ENCODE measurements at regions not wholly inside any gene's neighbourhood (a gene's known extent, or its start where the extent isn't known, plus 50 kb on each side); places are given as distances from the start of the nearest gene placed in this dataset.
A peak's percentile ranks its signal among the peaks of the same experiment; 100 is the strongest.
"Not testable (repeated sequence)": the region's sequence is repeated elsewhere in the genome, so short reads cannot be mapped to it uniquely, and the experiment has no call there.

DNA sequence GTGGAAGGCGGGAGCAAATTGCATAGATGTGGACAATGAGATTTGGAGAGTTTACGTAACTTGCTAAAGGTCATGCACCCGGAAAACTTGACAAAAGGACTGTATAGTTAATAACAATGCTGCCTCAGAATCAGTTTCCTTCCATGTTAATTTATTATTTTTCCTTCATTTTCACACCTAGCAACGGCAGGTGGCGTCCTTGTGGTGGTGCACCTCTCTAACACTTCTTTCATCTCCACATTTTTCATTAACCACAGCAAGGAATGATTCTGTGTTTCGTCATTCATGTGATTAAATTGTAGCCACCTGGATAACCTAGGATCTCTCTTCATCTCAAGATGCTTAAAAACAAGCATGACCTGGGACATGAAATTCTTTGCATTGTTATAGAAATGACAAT, 2133.0 kb downstream of the NCAM2 start:
- no peak overlapping the region for H3K27ac Mint-ChIP-seq
- no peaks in the 10 kb centered on the region for H3K27me3 Mint-ChIP-seq
- H3K4me3 Mint-ChIP-seq (ENCODE audit: low read depth) = no peak overlapping the region
- peaks cover 7% of the 10 kb centered on the region for H3K9me3 Mint-ChIP-seq (ENCODE audit: low read depth)
- DNase-seq (ENCODE audit: low spot score, unreplicated experiment) = no peak
- H3K36me3 Mint-ChIP-seq (ENCODE audit: insufficient read depth) = no peaks in the 10 kb centered on the region
- peak; percentile 47 for TF ChIP-seq CTCF (IDR thresholded peaks at IDR 0.05; ENCODE audit: unreplicated experiment)
- peaks cover 12% of the 10 kb centered on the region for H3K4me1 Mint-ChIP-seq (ENCODE audit: low read depth)

GRCh38 chr21:23138797-23139196, 2140.6 kb downstream of the NCAM2 start:
- no peak for TF ChIP-seq CTCF (IDR thresholded peaks at IDR 0.05; ENCODE audit: unreplicated experiment)
- no peaks in the 10 kb centered on the region for H3K36me3 Mint-ChIP-seq (ENCODE audit: insufficient read depth)
- H3K9me3 Mint-ChIP-seq (ENCODE audit: low read depth) = peaks cover 18% of the 10 kb centered on the region
- no peak for DNase-seq (ENCODE audit: low spot score, unreplicated experiment)
- no peak overlapping the region for H3K4me3 Mint-ChIP-seq (ENCODE audit: low read depth)
- no peak overlapping the region for H3K27ac Mint-ChIP-seq
- H3K27me3 Mint-ChIP-seq = no peaks in the 10 kb centered on the region
- H3K4me1 Mint-ChIP-seq (ENCODE audit: low read depth) = no peaks in the 10 kb centered on the region

- no peak for DNase-seq (ENCODE audit: low spot score, unreplicated experiment)
- no peaks in the 10 kb centered on the region for H3K27me3 Mint-ChIP-seq
- no peak overlapping the region for H3K27ac Mint-ChIP-seq
- no peaks in the 10 kb centered on the region for H3K9me3 Mint-ChIP-seq (ENCODE audit: low read depth)
- H3K4me1 Mint-ChIP-seq (ENCODE audit: low read depth) = no peaks in the 10 kb centered on the region
- no peaks in the 10 kb centered on the region for H3K36me3 Mint-ChIP-seq (ENCODE audit: insufficient read depth)
- TF ChIP-seq CTCF (IDR thresholded peaks at IDR 0.05; ENCODE audit: unreplicated experiment) = no peak
- H3K4me3 Mint-ChIP-seq (ENCODE audit: low read depth) = no peak overlapping the region
Measured at GRCh38 chr21:23152130-23152529, 2153.9 kb downstream of the NCAM2 start.

DNA sequence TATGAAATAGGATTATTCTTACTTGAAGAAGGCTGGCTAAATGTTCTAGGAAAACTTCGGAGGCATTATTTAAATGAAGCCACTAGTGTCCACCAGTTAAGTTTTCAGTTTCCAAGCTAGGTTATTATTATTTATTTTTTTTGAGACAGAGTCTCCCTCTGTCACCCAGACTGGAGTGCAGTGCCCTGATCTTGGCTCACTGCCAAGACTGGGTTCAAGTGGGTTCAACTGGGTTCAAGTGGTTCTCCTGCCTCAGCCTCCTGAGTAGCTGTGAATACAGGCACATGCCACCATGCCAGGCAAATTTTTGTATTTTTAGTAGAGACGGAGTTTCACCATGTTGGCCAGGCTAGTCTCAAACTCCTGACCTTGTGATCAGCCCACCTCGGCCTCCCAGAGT, 2155.6 kb downstream of the NCAM2 start:
- H3K27me3 Mint-ChIP-seq; H3K4me3 Mint-ChIP-seq (ENCODE audit: low read depth); H3K4me1 Mint-ChIP-seq (ENCODE audit: low read depth); DNase-seq (ENCODE audit: low spot score, unreplicated experiment); H3K9me3 Mint-ChIP-seq (ENCODE audit: low read depth); H3K36me3 Mint-ChIP-seq (ENCODE audit: insufficient read depth); H3K27ac Mint-ChIP-seq: not testable (repeated sequence)

GRCh38 chr21:23155281-23155680, 2157.1 kb downstream of the NCAM2 start:
- Mint-ChIP-seq H3K36me3 (ENCODE audit: insufficient read depth) (no peaks in the 10 kb centered on the region), H3K27ac (no peak overlapping the region), H3K4me3 (ENCODE audit: low read depth) (no peak overlapping the region), H3K4me1 (ENCODE audit: low read depth) (peaks cover 2% of the 10 kb centered on the region), H3K9me3 (ENCODE audit: low read depth) (no peaks in the 10 kb centered on the region), H3K27me3 (no peaks in the 10 kb centered on the region)
- no peak for TF ChIP-seq CTCF (IDR thresholded peaks at IDR 0.05; ENCODE audit: unreplicated experiment)
- DNase-seq (ENCODE audit: low spot score, unreplicated experiment) = no peak

DNA sequence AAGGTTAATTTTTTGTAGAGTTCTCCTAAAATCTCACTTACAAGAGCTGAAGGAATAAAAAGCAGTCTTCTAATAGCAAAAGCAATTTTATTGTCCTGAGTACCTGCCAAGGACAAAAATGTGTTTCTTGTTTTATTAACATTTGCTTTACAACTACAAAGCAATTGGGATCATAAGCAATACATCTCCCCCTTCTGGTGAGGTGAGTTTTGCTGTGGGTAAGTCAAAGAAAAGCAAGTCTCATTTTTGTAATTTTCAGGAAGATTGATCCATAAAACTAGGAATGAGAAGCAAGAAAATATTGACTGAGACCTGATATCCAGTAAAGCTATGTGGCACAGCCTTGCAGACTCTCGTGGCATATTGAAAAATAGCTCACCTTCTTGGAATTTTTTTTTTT, 2162.7 kb downstream of the NCAM2 start:
- Mint-ChIP-seq H3K9me3 (ENCODE audit: low read depth) (no peaks in the 10 kb centered on the region), H3K36me3 (ENCODE audit: insufficient read depth) (no peaks in the 10 kb centered on the region), H3K4me1 (ENCODE audit: low read depth) (peaks cover 4% of the 10 kb centered on the region), H3K27ac (no peak overlapping the region), H3K4me3 (ENCODE audit: low read depth) (no peak overlapping the region), H3K27me3 (no peaks in the 10 kb centered on the region)
- peak; percentile 28 for TF ChIP-seq CTCF (IDR thresholded peaks at IDR 0.05; ENCODE audit: unreplicated experiment)
- no peak for DNase-seq (ENCODE audit: low spot score, unreplicated experiment)

Measured in progenitor cell of endocrine pancreas (in vitro differentiated cells).